Activated T-helper 1 cell treated with anti-CD3 and anti-CD28 coated beads, Interleukin-12 subunit alpha, Interleukin-12 subunit beta, Interleukin-2, Interleukin-4 antibody, amounts not matched to agents 30 ng/mL and 10 ng/mL and 1 ng/mL, durations not matched to agents 14 hours and 24 hours and 36 hours (primary cell): ENCODE measurements at regions not wholly inside any gene's neighbourhood (a gene's known extent, or its start where the extent isn't known, plus 50 kb on each side); places are given as distances from the start of the nearest gene placed in this dataset.
"Not testable (repeated sequence)": the region's sequence is repeated elsewhere in the genome, so short reads cannot be mapped to it uniquely, and the experiment has no call there.

Source experiments
- DNase-seq: peaks from one replicate; pipeline ENCODE4 v3.0.0; 2021; ENCODE audit warnings: low spot score
- H3K27ac Mint-ChIP-seq: one replicate; pipeline ENCODE4 v1.8.0; 2021; ENCODE audit warnings: mild to moderate bottlenecking, mixed read lengths
- H3K27me3 Mint-ChIP-seq: one replicate; pipeline ENCODE4 v1.8.0; 2022; ENCODE audit warnings: mild to moderate bottlenecking, moderate library complexity, mixed read lengths; ENCODE audit not compliant: insufficient read depth
- H3K36me3 Mint-ChIP-seq: one replicate; pipeline ENCODE4 v1.8.0; 2021; ENCODE audit warnings: low read depth, mixed read lengths
- H3K4me1 Mint-ChIP-seq: one replicate; pipeline ENCODE4 v1.8.0; 2021; ENCODE audit warnings: low read depth, mixed read lengths
- H3K4me3 Mint-ChIP-seq: one replicate; pipeline ENCODE4 v1.8.0; 2021; ENCODE audit warnings: mild to moderate bottlenecking, moderate library complexity, mixed read lengths
- H3K9me3 Mint-ChIP-seq: one replicate; pipeline ENCODE4 v1.8.0; 2021; ENCODE audit warnings: mixed read lengths
- intact Hi-C: fragments of 100-400 bp; cut with micrococcal nuclease; formaldehyde crosslinking; loops from one replicate; pipeline ENCODE4 v1.15.1; 2024

GRCh38 chr2:84088656-84089055 is 370.4 kb downstream of the SUCLG1 start:
- intact Hi-C loops: no loop called here
- H3K9me3 Mint-ChIP-seq: no peaks in the 10 kb centered on the region
- peaks cover 11% of the 10 kb centered on the region for H3K27me3 Mint-ChIP-seq
- H3K36me3 Mint-ChIP-seq: no peaks in the 10 kb centered on the region
- H3K27ac Mint-ChIP-seq: no peak overlapping the region
- H3K4me1 Mint-ChIP-seq: no peaks in the 10 kb centered on the region
- no peak overlapping the region for H3K4me3 Mint-ChIP-seq
- no peak for DNase-seq

GRCh38 chr2:84085562-84085961 is 373.5 kb downstream of the SUCLG1 start:
- Mint-ChIP-seq H3K27me3 (peaks cover 11% of the 10 kb centered on the region), H3K4me3 (no peak overlapping the region), H3K36me3 (no peaks in the 10 kb centered on the region), H3K4me1 (no peaks in the 10 kb centered on the region), H3K27ac (no peak overlapping the region), H3K9me3 (no peaks in the 10 kb centered on the region)
- intact Hi-C loops: no loop called here
- DNase-seq: no peak

GRCh38 chr2:84084856-84085255 is 374.2 kb downstream of the SUCLG1 start:
- Mint-ChIP-seq H3K36me3 (no peaks in the 10 kb centered on the region), H3K4me1 (no peaks in the 10 kb centered on the region), H3K4me3 (no peak overlapping the region), H3K27me3 (peaks cover 9% of the 10 kb centered on the region), H3K9me3 (no peaks in the 10 kb centered on the region), H3K27ac (no peak overlapping the region)
- no peak for DNase-seq
- intact Hi-C loops: no loop called here

GRCh38 chr2:84083984-84084383 is 375.1 kb downstream of the SUCLG1 start:
- Mint-ChIP-seq H3K4me3 (no peak overlapping the region), H3K4me1 (no peaks in the 10 kb centered on the region), H3K9me3 (no peaks in the 10 kb centered on the region), H3K27me3 (peaks cover 9% of the 10 kb centered on the region), H3K27ac (no peak overlapping the region), H3K36me3 (no peaks in the 10 kb centered on the region)
- DNase-seq: no peak
- intact Hi-C loops: no loop called here

GRCh38 chr2:84078471-84078870 is 380.6 kb downstream of the SUCLG1 start:
- Mint-ChIP-seq H3K4me3 (no peak overlapping the region), H3K9me3 (no peaks in the 10 kb centered on the region), H3K4me1 (no peaks in the 10 kb centered on the region), H3K27ac (no peak overlapping the region), H3K36me3 (no peaks in the 10 kb centered on the region), H3K27me3 (peaks cover 5% of the 10 kb centered on the region)
- DNase-seq: no peak
- intact Hi-C loops: no loop called here

GRCh38 chr2:84077496-84077895 is 381.6 kb downstream of the SUCLG1 start:
- H3K9me3 Mint-ChIP-seq: no peaks in the 10 kb centered on the region
- no peak for DNase-seq
- intact Hi-C loops: no loop called here
- H3K4me1 Mint-ChIP-seq: no peaks in the 10 kb centered on the region
- H3K4me3 Mint-ChIP-seq: no peak overlapping the region
- no peak overlapping the region for H3K27ac Mint-ChIP-seq
- no peaks in the 10 kb centered on the region for H3K36me3 Mint-ChIP-seq
- peaks cover 5% of the 10 kb centered on the region for H3K27me3 Mint-ChIP-seq

- Mint-ChIP-seq H3K9me3 (no peaks in the 10 kb centered on the region), H3K27me3 (peaks cover 5% of the 10 kb centered on the region), H3K36me3 (no peaks in the 10 kb centered on the region), H3K4me3 (no peak overlapping the region), H3K4me1 (no peaks in the 10 kb centered on the region), H3K27ac (no peak overlapping the region)
- intact Hi-C loops: no loop called here
- DNase-seq: no peak
Measured at GRCh38 chr2:84071050-84071449, 388.0 kb downstream of the SUCLG1 start.

GRCh38 chr2:84065857-84066256 is 393.2 kb downstream of the SUCLG1 start:
- H3K27me3 Mint-ChIP-seq: peaks cover 5% of the 10 kb centered on the region
- no peaks in the 10 kb centered on the region for H3K36me3 Mint-ChIP-seq
- no peaks in the 10 kb centered on the region for H3K9me3 Mint-ChIP-seq
- H3K4me1 Mint-ChIP-seq: no peaks in the 10 kb centered on the region
- no peak for DNase-seq
- intact Hi-C loops: no loop called here
- no peak overlapping the region for H3K27ac Mint-ChIP-seq
- H3K4me3 Mint-ChIP-seq: no peak overlapping the region

GRCh38 chr2:84057917-84058560 is 401.0 kb downstream of the SUCLG1 start:
- Mint-ChIP-seq H3K4me1 (no peaks in the 10 kb centered on the region), H3K9me3 (no peaks in the 10 kb centered on the region), H3K27ac (no peak overlapping the region)

GRCh38 chr2:84055816-84056215 is 403.3 kb downstream of the SUCLG1 start:
- H3K4me3 Mint-ChIP-seq: no peak overlapping the region
- H3K9me3 Mint-ChIP-seq: no peaks in the 10 kb centered on the region
- DNase-seq: no peak
- H3K27me3 Mint-ChIP-seq: peaks cover 2% of the 10 kb centered on the region
- H3K27ac Mint-ChIP-seq: no peak overlapping the region
- intact Hi-C loops: no loop called here
- no peaks in the 10 kb centered on the region for H3K4me1 Mint-ChIP-seq
- H3K36me3 Mint-ChIP-seq: no peaks in the 10 kb centered on the region

More at GRCh38 chr2:84057917-84058560, 401.0 kb downstream of the SUCLG1 start:
- DNase-seq: no peak
- Mint-ChIP-seq H3K4me3 (no peak overlapping the region), H3K27me3 (peaks cover 4% of the 10 kb centered on the region), H3K36me3 (no peaks in the 10 kb centered on the region)
- intact Hi-C loops: no loop called here

GRCh38 chr2:84054577-84054976 is 404.5 kb downstream of the SUCLG1 start:
- H3K36me3 Mint-ChIP-seq, H3K27me3 Mint-ChIP-seq, H3K4me1 Mint-ChIP-seq, H3K4me3 Mint-ChIP-seq, DNase-seq, H3K9me3 Mint-ChIP-seq, H3K27ac Mint-ChIP-seq, intact Hi-C loops: not testable (repeated sequence)

- Mint-ChIP-seq H3K9me3 (no peaks in the 10 kb centered on the region), H3K4me3 (no peak overlapping the region), H3K36me3 (no peaks in the 10 kb centered on the region), H3K4me1 (no peaks in the 10 kb centered on the region), H3K27me3 (no peaks in the 10 kb centered on the region), H3K27ac (no peak overlapping the region)
- no peak for DNase-seq
- intact Hi-C loops: no loop called here
Measured at GRCh38 chr2:84052913-84053312, 406.2 kb downstream of the SUCLG1 start.

- no peak for DNase-seq
- H3K27me3 Mint-ChIP-seq: no peaks in the 10 kb centered on the region
- no peaks in the 10 kb centered on the region for H3K4me1 Mint-ChIP-seq
- H3K36me3 Mint-ChIP-seq: no peaks in the 10 kb centered on the region
- no peak overlapping the region for H3K4me3 Mint-ChIP-seq
- H3K9me3 Mint-ChIP-seq: no peaks in the 10 kb centered on the region
- no peak overlapping the region for H3K27ac Mint-ChIP-seq
- intact Hi-C loops: no loop called here
Measured at GRCh38 chr2:84052043-84052442, 407.0 kb downstream of the SUCLG1 start.

- H3K36me3 Mint-ChIP-seq: no peaks in the 10 kb centered on the region
- no peaks in the 10 kb centered on the region for H3K4me1 Mint-ChIP-seq
- no peaks in the 10 kb centered on the region for H3K9me3 Mint-ChIP-seq
- H3K27me3 Mint-ChIP-seq: no peaks in the 10 kb centered on the region
- H3K27ac Mint-ChIP-seq: no peak overlapping the region
- no peak overlapping the region for H3K4me3 Mint-ChIP-seq
- intact Hi-C loops: no loop called here
- DNase-seq: no peak
Measured at GRCh38 chr2:84048964-84049363, 410.1 kb downstream of the SUCLG1 start.
